OCI-LY1 (cell line): ENCODE measurements at regions not wholly inside any gene's neighbourhood (a gene's known extent, or its start where the extent isn't known, plus 50 kb on each side); places are given as distances from the start of the nearest gene placed in this dataset.

ENCODE experiments used
- H2AFZ ChIP-seq: fragments of 200-600 bp; sonication (generic), shearing (Covaris generic); 2 replicates; pipeline ENCODE4 v1.6.0; 2014; ENCODE audit warnings: antibody characterized with exemption, mild to moderate bottlenecking, low read length
- H3F3A ChIP-seq: fragments of 200-600 bp; sonication (generic), shearing (Covaris generic); 2 replicates; pipeline ENCODE4 v1.6.0; 2014; ENCODE audit warnings: mild to moderate bottlenecking, antibody characterized with exemption, low read length, moderate library complexity; ENCODE audit not compliant: insufficient read depth
- H3K27ac ChIP-seq: fragments of 200-600 bp; sonication (generic); 2 replicates; pipeline ENCODE4 v1.5.1; 2014; ENCODE audit warnings: low read length, mixed run types, mild to moderate bottlenecking, low read depth; ENCODE audit not compliant: poor library complexity, severe bottlenecking
- H3K27me3 ChIP-seq: fragments of 200-600 bp; sonication (generic); 2 replicates; pipeline ENCODE4 v1.6.0; 2014; ENCODE audit warnings: antibody characterized with exemption, mild to moderate bottlenecking, low read length, moderate library complexity; ENCODE audit not compliant: insufficient read depth
- H3K36me3 ChIP-seq: fragments of 200-600 bp; sonication (generic); 2 replicates; pipeline ENCODE4 v1.6.1; 2014; ENCODE audit warnings: mild to moderate bottlenecking, antibody characterized with exemption, low read length, moderate library complexity, mixed read lengths; ENCODE audit not compliant: insufficient read depth
- H3K4me1 ChIP-seq: fragments of 200-600 bp; sonication (generic); 2 replicates; pipeline ENCODE4 v1.5.1; 2014; ENCODE audit warnings: mild to moderate bottlenecking, low read length, moderate library complexity; ENCODE audit not compliant: insufficient read depth, severe bottlenecking
- H3K4me2 ChIP-seq: fragments of 200-600 bp; sonication (generic), shearing (Covaris generic); 2 replicates; pipeline ENCODE4 v1.6.1; 2014; ENCODE audit warnings: low read length
- H3K4me3 ChIP-seq: fragments of 200-600 bp; sonication (generic); 2 replicates; pipeline ENCODE4 v1.5.1; 2014; ENCODE audit warnings: low read length, low read depth, mild to moderate bottlenecking, mixed read lengths; ENCODE audit not compliant: poor library complexity, severe bottlenecking
- H3K79me2 ChIP-seq: fragments of 200-600 bp; shearing (Covaris generic); 2 replicates; pipeline ENCODE4 v1.6.1; 2016; ENCODE audit warnings: mixed run types, low read length, mixed read lengths; ENCODE audit not compliant: insufficient read depth
- H3K9ac ChIP-seq: fragments of 200-600 bp; sonication (generic), shearing (Covaris generic); 2 replicates; pipeline ENCODE4 v1.6.1; 2014; ENCODE audit warnings: mild to moderate bottlenecking, low read length, mixed read lengths
- H3K9me2 ChIP-seq: fragments of 200-600 bp; sonication (generic), shearing (Covaris generic); 2 replicates; pipeline ENCODE4 v1.6.1; 2014; ENCODE audit warnings: low read depth, mild to moderate bottlenecking, low read length, mixed read lengths
- H3K9me3 ChIP-seq: fragments of 200-600 bp; shearing (Covaris generic); 2 replicates; pipeline ENCODE4 v1.6.1; 2014; ENCODE audit warnings: low read length, mixed read lengths
- H4K20me1 ChIP-seq: fragments of 200-600 bp; sonication (generic), shearing (Covaris generic); 2 replicates; pipeline ENCODE4 v1.6.0; 2016; ENCODE audit warnings: mild to moderate bottlenecking, low read length; ENCODE audit not compliant: insufficient read depth
- CTCF ChIP-seq: fragments of 200-600 bp; sonication (generic), shearing (Covaris generic); IDR thresholded peaks from 2 replicates; pipeline ENCODE4 v1.5.1; 2017; ENCODE audit warnings: mild to moderate bottlenecking, antibody characterized with exemption, low read length, moderate library complexity, mixed read lengths
- EZH2 ChIP-seq: fragments of 200-600 bp; sonication (generic), shearing (Covaris generic); IDR thresholded peaks from 2 replicates; pipeline ENCODE4 v1.8.0; 2017; ENCODE audit warnings: borderline replicate concordance, mixed run types, mild to moderate bottlenecking, antibody characterized with exemption, low read length, moderate library complexity, mixed read lengths

GRCh38 chr12:100715976-100716944 is 78.3 kb upstream of the ANO4 start:
- H3K9me3 ChIP-seq: no peaks in the 10 kb centered on the region
- H3K27ac ChIP-seq: no peak overlapping the region
- no peak overlapping the region for H3K9ac ChIP-seq
- H2AFZ ChIP-seq: no peak overlapping the region
- no peaks in the 10 kb centered on the region for H3K36me3 ChIP-seq
- no peak overlapping the region for H3K4me3 ChIP-seq
- H3K4me2 ChIP-seq: no peak overlapping the region
- no peaks in the 10 kb centered on the region for H3F3A ChIP-seq
- H3K27me3 ChIP-seq: no peaks in the 10 kb centered on the region
- H3K9me2 ChIP-seq: no peaks in the 10 kb centered on the region
- no peaks in the 10 kb centered on the region for H3K4me1 ChIP-seq
- no peaks in the 10 kb centered on the region for H3K79me2 ChIP-seq
- no peaks in the 10 kb centered on the region for H4K20me1 ChIP-seq
- TF ChIP-seq CTCF (no peak), EZH2 (no peak)

- no peaks in the 10 kb centered on the region for H3K36me3 ChIP-seq
- H4K20me1 ChIP-seq: no peaks in the 10 kb centered on the region
- H3K4me3 ChIP-seq: no peak overlapping the region
- H3K27me3 ChIP-seq: no peaks in the 10 kb centered on the region
- no peak overlapping the region for H2AFZ ChIP-seq
- H3K27ac ChIP-seq: no peak overlapping the region
- no peak overlapping the region for H3K9ac ChIP-seq
- H3F3A ChIP-seq: no peaks in the 10 kb centered on the region
- H3K9me2 ChIP-seq: no peaks in the 10 kb centered on the region
- H3K79me2 ChIP-seq: no peaks in the 10 kb centered on the region
- no peak for TF ChIP-seq EZH2
- no peak for TF ChIP-seq CTCF
- no peak overlapping the region for H3K4me2 ChIP-seq
- no peaks in the 10 kb centered on the region for H3K9me3 ChIP-seq
- H3K4me1 ChIP-seq: no peaks in the 10 kb centered on the region
Observed at GRCh38 chr12:100716945-100717732, 77.4 kb upstream of the ANO4 start.

GRCh38 chr12:100717733-100718067 is 76.9 kb upstream of the ANO4 start:
- Histone ChIP-seq H3K4me3 (no peak overlapping the region), H3K36me3 (no peaks in the 10 kb centered on the region), H3F3A (no peaks in the 10 kb centered on the region), H2AFZ (no peak overlapping the region), H3K27ac (no peak overlapping the region), H4K20me1 (no peaks in the 10 kb centered on the region), H3K4me2 (no peak overlapping the region), H3K79me2 (no peaks in the 10 kb centered on the region), H3K27me3 (no peaks in the 10 kb centered on the region), H3K4me1 (no peaks in the 10 kb centered on the region), H3K9me3 (no peaks in the 10 kb centered on the region), H3K9ac (no peak overlapping the region), H3K9me2 (no peaks in the 10 kb centered on the region)
- TF ChIP-seq EZH2 (no peak), CTCF (no peak)
